Activated CD4-positive, alpha-beta T cell treated with anti-CD3 and anti-CD28 coated beads, Interleukin-10, Interleukin-2, amounts not matched to agents 100 ng/mL and 50 ng/mL, durations not matched to agents 16 hours and 8 hours (primary cell): ENCODE measurements at regions not wholly inside any gene's neighbourhood (a gene's known extent, or its start where the extent isn't known, plus 50 kb on each side); places are given as distances from the start of the nearest gene placed in this dataset.
"Not testable (repeated sequence)": the region's sequence is repeated elsewhere in the genome, so short reads cannot be mapped to it uniquely, and the experiment has no call there.

ENCODE experiments used
- DNase-seq: peaks from one replicate; pipeline ENCODE4 v3.0.0-alpha.2; 2020

GRCh38 chr20:18876394-18876793 lies 62.8 kb downstream of the SCP2D1 start:
- DNase-seq = not testable (repeated sequence)

- DNase-seq = no peak
These were observed 65.7 kb downstream of the SCP2D1 start for GRCh38 chr20:18879262-18879661.

- DNase-seq = no peak
These were observed 73.2 kb downstream of the SCP2D1 start for GRCh38 chr20:18886756-18887155.

DNA sequence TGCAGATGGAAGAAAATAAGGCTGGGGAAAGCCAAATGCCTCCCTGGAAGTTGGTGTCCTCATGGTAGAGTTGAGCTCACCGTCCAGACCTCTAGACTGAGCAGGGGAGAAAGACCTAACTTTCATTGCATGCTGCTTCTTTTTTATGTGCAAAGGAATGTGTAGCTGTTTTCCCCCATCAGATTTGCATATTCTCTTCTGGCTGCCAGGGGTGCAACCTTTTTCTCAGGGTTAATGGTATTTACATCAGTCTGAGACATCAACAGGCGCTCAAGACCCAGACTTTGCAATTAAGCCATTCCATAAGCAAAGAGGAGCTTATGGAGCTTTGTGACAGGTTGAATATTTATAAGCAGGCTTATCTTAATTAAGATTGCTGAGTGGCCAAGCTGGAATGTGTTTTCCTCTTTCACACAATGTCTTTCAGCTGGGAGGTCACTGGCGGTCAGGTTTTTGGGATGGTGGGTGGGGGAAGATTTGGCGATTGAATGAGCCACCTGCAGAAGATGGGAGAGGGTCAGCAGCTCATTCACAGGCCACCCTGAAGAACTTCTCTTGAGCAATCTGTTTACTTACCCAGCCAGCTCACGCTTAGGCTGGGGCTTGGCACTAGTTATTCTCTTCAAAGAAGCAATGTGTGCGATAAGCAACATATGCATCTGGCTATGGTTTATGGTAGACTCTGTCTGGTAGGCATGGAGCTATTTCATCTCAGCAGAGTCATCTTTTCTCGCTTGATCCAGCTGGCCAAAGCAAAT lies 88.6 kb downstream of the SCP2D1 start:
- DNase-seq = no peak

DNA sequence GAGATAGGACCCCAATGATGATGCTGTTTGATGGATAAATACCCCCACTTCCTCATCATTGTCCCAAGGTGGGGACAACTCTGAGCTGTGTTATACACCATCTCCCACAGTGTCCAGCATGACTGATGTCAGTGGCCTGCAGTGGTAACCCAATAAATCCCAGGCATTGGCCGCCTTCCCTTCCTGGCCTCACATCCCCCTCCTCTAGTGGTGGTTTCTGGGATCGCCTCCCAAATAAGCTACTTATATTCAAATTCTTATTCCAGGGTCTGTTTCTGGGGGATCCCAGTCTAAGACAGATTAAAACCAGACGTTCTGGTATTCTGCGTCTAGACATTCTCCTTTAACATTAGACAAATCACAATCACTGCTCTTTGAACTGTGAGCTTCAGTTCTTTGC lies 90.6 kb downstream of the SCP2D1 start:
- DNase-seq = no peak

- DNase-seq = no peak
These were observed 91.0 kb downstream of the SCP2D1 start for GRCh38 chr20:18904624-18905023.

- no peak for DNase-seq
These were observed 92.5 kb downstream of the SCP2D1 start for GRCh38 chr20:18906046-18906445.

- DNase-seq = no peak
These were observed 93.8 kb downstream of the SCP2D1 start for GRCh38 chr20:18907353-18907752.

GRCh38 chr20:18908109-18908508 lies 94.5 kb downstream of the SCP2D1 start:
- DNase-seq = no peak

GRCh38 chr20:18909254-18909653 lies 95.7 kb downstream of the SCP2D1 start:
- no peak for DNase-seq

DNA sequence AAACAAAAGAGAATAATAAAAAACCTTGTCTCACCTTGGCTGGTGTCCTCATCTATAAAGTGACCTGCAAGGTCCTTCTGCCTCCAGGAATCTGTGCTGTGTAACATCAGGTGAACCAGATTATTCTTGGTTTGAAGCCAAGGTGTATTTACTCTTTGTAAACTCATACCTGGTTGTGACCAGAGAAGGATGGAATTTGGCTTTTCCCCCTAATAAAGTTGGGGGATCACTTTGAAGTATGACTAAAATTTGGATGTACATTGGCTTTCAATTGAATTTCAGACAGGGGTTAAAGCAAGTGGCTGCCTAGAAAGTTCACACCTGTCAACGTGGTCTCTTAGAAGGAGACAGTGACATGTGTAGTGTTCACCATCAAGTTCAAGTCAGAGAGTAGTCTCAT lies 100.1 kb downstream of the SCP2D1 start:
- no peak for DNase-seq

- DNase-seq = no peak
These were observed 101.2 kb downstream of the SCP2D1 start for GRCh38 chr20:18914796-18915195.

DNA sequence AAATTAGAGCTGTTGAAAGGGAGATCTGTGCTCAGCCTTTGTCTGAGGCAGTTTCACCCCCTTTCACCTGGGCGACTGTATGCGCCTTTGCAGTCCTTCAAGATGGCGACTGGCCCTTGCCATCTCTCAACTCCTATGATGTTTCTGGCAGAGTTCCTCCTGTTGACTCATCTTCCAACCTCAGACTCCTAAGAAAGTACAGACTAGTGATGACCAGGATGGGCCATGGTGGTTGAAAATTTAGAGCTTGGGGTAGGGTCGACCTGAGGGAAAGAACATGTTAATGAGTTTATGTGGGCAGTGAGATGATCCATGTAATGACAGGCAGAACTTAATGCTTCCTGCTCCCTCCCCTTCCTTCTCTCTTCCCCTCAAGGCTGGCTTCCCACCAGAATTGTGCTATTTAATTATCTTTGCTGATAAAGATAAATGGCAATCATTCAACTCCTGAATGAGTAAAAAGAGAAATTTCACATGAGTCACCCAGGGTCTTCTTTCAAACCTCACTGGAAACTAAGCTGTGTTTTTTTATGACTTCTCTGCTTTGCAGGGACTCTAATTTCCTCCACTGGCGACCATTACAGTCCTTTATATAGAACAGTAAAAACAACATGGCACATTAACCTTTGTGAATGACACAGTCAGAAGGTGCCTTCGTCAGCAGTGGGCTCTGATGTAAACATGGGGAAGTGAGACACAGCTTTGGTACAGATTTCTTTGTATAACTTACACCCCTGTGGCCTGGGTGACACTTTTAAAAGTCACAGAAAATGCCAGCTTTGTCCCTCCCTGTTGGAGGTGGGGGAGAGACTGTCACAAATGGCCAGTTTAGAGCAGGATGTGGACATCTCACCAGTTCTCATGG lies 103.5 kb downstream of the SCP2D1 start:
- DNase-seq = no peak

DNA sequence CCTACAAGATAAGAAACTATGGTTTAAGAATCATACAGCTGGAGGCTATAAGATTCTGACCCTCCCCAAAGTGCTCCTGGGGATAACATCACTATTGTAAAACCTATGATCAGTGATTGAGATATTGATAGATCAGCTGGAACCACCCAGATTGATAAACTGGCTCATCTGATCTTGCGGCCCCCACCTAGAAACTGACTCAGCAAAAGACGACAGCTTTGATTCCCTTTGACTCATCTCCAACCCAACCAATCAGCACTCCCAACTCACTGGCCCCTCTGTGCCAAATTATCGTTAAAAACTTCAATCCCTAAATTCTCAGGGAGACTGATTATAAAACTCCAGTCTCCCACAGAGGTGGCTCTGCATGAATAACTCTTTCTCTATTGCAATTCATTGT lies 106.4 kb downstream of the SCP2D1 start:
- DNase-seq = no peak

DNA sequence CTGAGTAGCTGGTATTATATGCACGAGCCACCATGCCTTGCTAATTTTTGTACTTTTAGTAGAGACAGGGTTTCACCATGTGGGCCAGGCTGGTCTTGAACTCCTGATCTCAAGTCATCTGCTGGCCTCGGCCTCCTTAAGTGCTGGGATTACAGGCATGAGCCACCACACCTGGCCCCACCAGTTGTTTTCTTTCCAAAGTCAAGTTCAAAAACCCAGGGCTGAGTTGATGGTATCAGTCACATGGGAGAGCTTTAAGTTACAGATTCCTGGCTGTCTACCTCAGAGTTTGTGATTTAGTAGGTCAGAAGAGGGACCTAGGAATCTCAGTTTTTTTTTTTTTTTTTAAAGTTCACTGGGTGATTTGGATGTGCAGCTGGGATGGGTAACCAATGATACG lies 107.7 kb downstream of the SCP2D1 start:
- DNase-seq = no peak

- DNase-seq = no peak
These were observed 108.7 kb downstream of the SCP2D1 start for GRCh38 chr20:18922251-18922650.

- no peak for DNase-seq
These were observed 109.3 kb downstream of the SCP2D1 start for GRCh38 chr20:18922898-18923297.

DNA sequence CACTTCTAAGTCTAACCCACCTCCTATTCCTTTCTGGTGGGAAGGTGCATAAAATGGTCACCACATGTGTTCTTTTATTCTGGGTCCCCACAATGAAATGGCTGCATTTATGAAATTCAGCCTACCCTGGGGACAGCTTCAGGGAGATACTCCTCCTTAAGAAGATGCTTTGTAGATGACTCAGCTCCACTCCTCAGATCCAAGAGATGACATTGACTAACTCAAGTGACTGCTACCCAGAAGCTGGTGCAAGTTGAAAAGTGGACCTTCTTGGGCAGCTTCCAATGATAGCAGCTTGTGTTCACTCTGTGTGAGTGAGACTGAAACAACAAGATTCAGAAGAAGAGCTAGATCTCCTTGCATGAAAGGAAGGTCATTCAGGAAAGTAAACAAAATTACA lies 113.4 kb downstream of the SCP2D1 start:
- DNase-seq = no peak

- DNase-seq = no peak
These were observed 115.0 kb downstream of the SCP2D1 start for GRCh38 chr20:18928626-18929025.

DNA sequence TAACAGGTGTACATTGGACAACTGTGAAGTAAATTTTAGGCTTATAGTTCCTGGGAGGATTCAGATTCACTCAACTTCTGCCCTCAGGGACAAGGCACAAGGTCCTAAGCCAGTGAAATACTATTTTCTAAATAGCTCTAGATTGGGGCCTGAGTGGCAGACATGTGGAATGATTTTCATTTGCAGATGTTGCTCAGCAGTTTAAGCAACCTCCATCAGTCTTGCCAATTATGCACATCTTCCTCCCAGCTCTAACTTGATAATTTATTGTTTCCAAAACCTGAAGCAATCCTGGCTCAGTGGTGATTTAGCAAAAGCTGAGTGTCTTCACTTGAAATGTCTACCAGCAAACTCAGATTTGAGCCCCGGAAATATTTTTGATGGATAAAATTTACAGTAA lies 116.2 kb downstream of the SCP2D1 start:
- no peak for DNase-seq

GRCh38 chr20:18943542-18943941 lies 130.0 kb downstream of the SCP2D1 start:
- no peak for DNase-seq

DNA sequence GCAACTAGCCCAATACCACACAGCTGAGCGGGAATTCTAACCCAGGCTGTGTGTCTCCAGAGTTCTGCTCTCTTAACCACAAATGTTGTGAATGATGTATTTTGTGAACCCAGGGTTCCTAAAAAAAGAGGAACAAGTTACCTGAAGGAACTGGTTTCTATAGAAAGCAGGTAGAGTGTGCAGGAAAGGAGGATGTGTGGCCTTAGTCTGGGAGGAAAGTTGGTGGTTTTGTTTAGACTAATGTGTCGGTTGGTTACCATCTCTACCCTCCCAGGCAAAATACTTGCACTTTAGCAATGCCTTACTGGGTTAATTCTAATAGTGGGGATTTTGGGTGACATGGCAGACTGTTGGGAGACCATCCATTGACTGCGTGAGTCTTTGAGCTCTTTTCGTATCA lies 143.3 kb downstream of the SCP2D1 start:
- DNase-seq = no peak

DNA sequence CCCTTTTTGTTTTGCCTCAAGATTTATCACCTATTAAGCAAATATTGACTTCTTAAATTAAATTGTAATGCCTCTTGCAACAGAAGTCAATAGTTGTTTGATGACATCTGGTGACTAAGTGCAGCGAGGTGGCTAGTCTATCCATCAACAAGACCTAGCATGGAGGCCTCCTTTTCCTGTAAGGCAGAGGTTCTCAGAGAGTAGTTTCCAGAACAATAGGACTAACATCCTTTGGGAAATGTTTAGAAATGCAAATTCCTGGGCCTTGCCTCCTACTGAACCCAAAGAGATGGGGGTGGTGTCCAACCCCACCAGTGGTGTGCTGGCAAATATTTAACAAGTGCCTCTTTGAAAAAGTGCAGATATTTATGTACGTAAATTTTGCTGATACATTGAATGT lies 143.7 kb downstream of the SCP2D1 start:
- no peak for DNase-seq

- DNase-seq = no peak
These were observed 157.5 kb downstream of the SCP2D1 start for GRCh38 chr20:18971121-18971520.
